Osteoblast (primary cell): ENCODE measurements at regions not wholly inside any gene's neighbourhood (a gene's known extent, or its start where the extent isn't known, plus 50 kb on each side); places are given as distances from the start of the nearest gene placed in this dataset.
"Not testable (repeated sequence)": the region's sequence is repeated elsewhere in the genome, so short reads cannot be mapped to it uniquely, and the experiment has no call there.

Experiments used
- DNase-seq: peaks from one replicate; pipeline ENCODE4 v3.0.0; 2011; ENCODE audit warnings: low spot score, mixed read lengths; ENCODE audit not compliant: insufficient read length; ENCODE audit errors: missing footprints
- H2AFZ ChIP-seq: 2 replicates; pipeline ENCODE4 v1.6.0; 2011; ENCODE audit warnings: mild to moderate bottlenecking, low read length
- H3K27ac ChIP-seq: 2 replicates; pipeline ENCODE4 v1.5.1; 2011; ENCODE audit warnings: mild to moderate bottlenecking, low read depth, low read length, moderate library complexity
- H3K27me3 ChIP-seq: 2 replicates; pipeline ENCODE4 v1.6.0; 2012; ENCODE audit warnings: mild to moderate bottlenecking, control low read depth, inconsistent platforms, low read length, moderate library complexity; ENCODE audit not compliant: insufficient read depth
- H3K36me3 ChIP-seq: 2 replicates; pipeline ENCODE4 v1.5.1; 2011; ENCODE audit warnings: mild to moderate bottlenecking, low read length, control low read depth, moderate library complexity; ENCODE audit not compliant: insufficient read depth
- H3K4me1 ChIP-seq: 2 replicates; pipeline ENCODE4 v1.5.1; 2011; ENCODE audit warnings: mild to moderate bottlenecking, low read length, control low read depth, moderate library complexity; ENCODE audit not compliant: insufficient read depth
- H3K4me2 ChIP-seq: 2 replicates; pipeline ENCODE4 v1.6.0; 2011; ENCODE audit warnings: mild to moderate bottlenecking, low read length; ENCODE audit not compliant: insufficient read depth
- H3K4me3 ChIP-seq: fragments of 200-600 bp; sonication (generic); 3 replicates; pipeline ENCODE4 v1.5.1; 2012; ENCODE audit warnings: mild to moderate bottlenecking, low read length, inconsistent platforms; ENCODE audit not compliant: insufficient read depth
- H3K79me2 ChIP-seq: 2 replicates; pipeline ENCODE4 v1.6.0; 2012; ENCODE audit warnings: mild to moderate bottlenecking, low read length, control low read depth, inconsistent platforms; ENCODE audit not compliant: insufficient read depth
- H3K9me3 ChIP-seq: 2 replicates; pipeline ENCODE4 v1.5.1; 2011; ENCODE audit warnings: low read depth, low read length, control low read depth
- H4K20me1 ChIP-seq: 2 replicates; pipeline ENCODE4 v1.6.0; 2012; ENCODE audit warnings: mild to moderate bottlenecking, low read length, control low read depth; ENCODE audit not compliant: insufficient read depth
- CTCF ChIP-seq: IDR thresholded peaks from 2 replicates; pipeline ENCODE4 v1.5.1; 2011; ENCODE audit warnings: mild to moderate bottlenecking, low read depth, low read length, moderate library complexity; ENCODE audit errors: extremely low read depth

GRCh38 chr14:55834390-55834789 lies 254.4 kb downstream of the KTN1 start:
- Histone ChIP-seq H3K27me3 (peaks cover 2% of the 10 kb centered on the region), H3K4me3 (no peak overlapping the region), H3K9me3 (no peaks in the 10 kb centered on the region), H3K4me2 (no peak overlapping the region), H3K4me1 (peaks cover 4% of the 10 kb centered on the region), H4K20me1 (no peaks in the 10 kb centered on the region), H3K79me2 (no peaks in the 10 kb centered on the region), H3K36me3 (no peaks in the 10 kb centered on the region), H3K27ac (no peak overlapping the region), H2AFZ (no peak overlapping the region)
- TF ChIP-seq CTCF = no peak
- DNase-seq = no peak

GRCh38 chr14:55835985-55836384 lies 256.0 kb downstream of the KTN1 start:
- H2AFZ ChIP-seq = no peak overlapping the region
- H3K27ac ChIP-seq = no peak overlapping the region
- no peak for DNase-seq
- H3K4me1 ChIP-seq = peaks cover 4% of the 10 kb centered on the region
- H3K9me3 ChIP-seq = no peaks in the 10 kb centered on the region
- no peak overlapping the region for H3K4me3 ChIP-seq
- no peaks in the 10 kb centered on the region for H3K36me3 ChIP-seq
- TF ChIP-seq CTCF = no peak
- H3K27me3 ChIP-seq = peaks cover 2% of the 10 kb centered on the region
- H3K79me2 ChIP-seq = no peaks in the 10 kb centered on the region
- no peak overlapping the region for H3K4me2 ChIP-seq
- H4K20me1 ChIP-seq = no peaks in the 10 kb centered on the region

GRCh38 chr14:55837467-55837866 lies 257.5 kb downstream of the KTN1 start:
- Histone ChIP-seq H3K4me3 (no peak overlapping the region), H3K79me2 (no peaks in the 10 kb centered on the region), H3K9me3 (no peaks in the 10 kb centered on the region), H3K4me1 (no peaks in the 10 kb centered on the region), H4K20me1 (no peaks in the 10 kb centered on the region), H3K27ac (no peak overlapping the region), H2AFZ (no peak overlapping the region), H3K27me3 (peaks cover 2% of the 10 kb centered on the region), H3K4me2 (no peak overlapping the region), H3K36me3 (no peaks in the 10 kb centered on the region)
- TF ChIP-seq CTCF = no peak
- DNase-seq = no peak

- Histone ChIP-seq H3K9me3 (no peaks in the 10 kb centered on the region), H2AFZ (no peak overlapping the region), H3K79me2 (no peaks in the 10 kb centered on the region), H4K20me1 (no peaks in the 10 kb centered on the region), H3K4me1 (no peaks in the 10 kb centered on the region), H3K27ac (no peak overlapping the region), H3K36me3 (no peaks in the 10 kb centered on the region), H3K4me3 (no peak overlapping the region), H3K4me2 (no peak overlapping the region), H3K27me3 (peaks cover 2% of the 10 kb centered on the region)
- TF ChIP-seq CTCF = no peak
- DNase-seq = no peak
Measured at GRCh38 chr14:55838529-55839052, 258.6 kb downstream of the KTN1 start.

GRCh38 chr14:55839301-55839947 lies 259.4 kb downstream of the KTN1 start:
- not testable (repeated sequence) for DNase-seq, H3K36me3 ChIP-seq, H3K4me2 ChIP-seq, H3K27ac ChIP-seq, H3K4me1 ChIP-seq, H3K4me3 ChIP-seq, H3K79me2 ChIP-seq, H2AFZ ChIP-seq, H3K27me3 ChIP-seq, H3K9me3 ChIP-seq, H4K20me1 ChIP-seq
